Upper lobe of left lung (tissue), 4 donors: ENCODE measurements at regions not wholly inside any gene's neighbourhood (a gene's known extent, or its start where the extent isn't known, plus 50 kb on each side); places are given as distances from the start of the nearest gene placed in this dataset.

ENCODE experiments used
- CTCF ChIP-seq, 6 experiments: fragments of 450-650 bp in 4 of 6; fragments of 200-600 bp in 2 of 6; sonication (generic) in 2 of 6; IDR thresholded peaks; one replicate each; pipeline ENCODE4 v1.5.1; 2016 to 2019; ENCODE audit warnings: antibody characterized with exemption in 6 of 6
- POLR2A ChIP-seq, 4 donors: fragments of 450-650 bp; IDR thresholded peaks; one replicate each; pipeline ENCODE4 v1.5.1; 2016 to 2017; ENCODE audit warnings: antibody characterized with exemption in 4 of 4, mild to moderate bottlenecking in 2 of 4
- POLR2AphosphoS5 ChIP-seq, 2 donors: sonication (generic); formaldehyde crosslinking; IDR thresholded peaks; one replicate each; pipeline ENCODE4 v1.5.1; 2017; ENCODE audit warnings: antibody characterized with exemption in 2 of 2

DNA sequence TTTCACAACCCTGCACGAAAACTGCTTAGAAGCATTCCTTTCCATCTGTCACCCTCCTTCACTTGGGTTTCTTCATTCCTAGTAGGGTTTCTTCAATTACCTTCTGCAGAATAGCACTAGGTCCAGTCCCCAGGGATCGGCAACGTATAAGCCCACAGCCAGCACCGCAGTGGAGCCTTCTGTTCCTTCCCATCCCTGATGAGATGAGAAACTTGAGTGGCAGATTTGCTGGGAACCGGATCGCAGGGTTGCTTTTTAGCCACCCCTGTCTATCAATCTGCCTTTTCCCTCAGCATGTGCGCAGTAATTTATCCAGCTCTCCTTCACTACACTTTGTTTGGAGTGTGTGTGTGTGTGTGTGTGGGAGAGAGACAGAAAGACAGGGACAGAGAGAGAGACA is 94.2 kb downstream of the CD8B2 start:
- TF ChIP-seq CTCF (IDR thresholded peaks at IDR 0.05) (no peak), POLR2A (IDR thresholded peaks at IDR 0.05) (no peak), POLR2AphosphoS5 (IDR thresholded peaks at IDR 0.05) (no peak)
